Stimulated activated CD4-positive, alpha-beta T cell treated with anti-CD3 and anti-CD28 coated beads, TNF-alpha, amount 100 ng/mL, for 24 hours (primary cell): ENCODE measurements at regions not wholly inside any gene's neighbourhood (a gene's known extent, or its start where the extent isn't known, plus 50 kb on each side); places are given as distances from the start of the nearest gene placed in this dataset.
A peak's percentile ranks its signal among the peaks of the same experiment; 100 is the strongest.

Experiments used
- DNase-seq, 3 experiments: peaks; one replicate each; pipeline ENCODE4 v3.0.0-alpha.2; 2020; ENCODE audit warnings: low read depth in 3 of 3

GRCh38 chr14:89015016-89015415 lies 190.6 kb downstream of the TTC8 start:
- DNase-seq, result no peak

GRCh38 chr14:89017417-89017816 lies 193.0 kb downstream of the TTC8 start:
- DNase-seq, result no peak

- no peak for DNase-seq
These were observed 197.8 kb downstream of the TTC8 start for GRCh38 chr14:89022274-89022673.

GRCh38 chr14:89024691-89025090 lies 200.2 kb downstream of the TTC8 start:
- no peak for DNase-seq

DNA sequence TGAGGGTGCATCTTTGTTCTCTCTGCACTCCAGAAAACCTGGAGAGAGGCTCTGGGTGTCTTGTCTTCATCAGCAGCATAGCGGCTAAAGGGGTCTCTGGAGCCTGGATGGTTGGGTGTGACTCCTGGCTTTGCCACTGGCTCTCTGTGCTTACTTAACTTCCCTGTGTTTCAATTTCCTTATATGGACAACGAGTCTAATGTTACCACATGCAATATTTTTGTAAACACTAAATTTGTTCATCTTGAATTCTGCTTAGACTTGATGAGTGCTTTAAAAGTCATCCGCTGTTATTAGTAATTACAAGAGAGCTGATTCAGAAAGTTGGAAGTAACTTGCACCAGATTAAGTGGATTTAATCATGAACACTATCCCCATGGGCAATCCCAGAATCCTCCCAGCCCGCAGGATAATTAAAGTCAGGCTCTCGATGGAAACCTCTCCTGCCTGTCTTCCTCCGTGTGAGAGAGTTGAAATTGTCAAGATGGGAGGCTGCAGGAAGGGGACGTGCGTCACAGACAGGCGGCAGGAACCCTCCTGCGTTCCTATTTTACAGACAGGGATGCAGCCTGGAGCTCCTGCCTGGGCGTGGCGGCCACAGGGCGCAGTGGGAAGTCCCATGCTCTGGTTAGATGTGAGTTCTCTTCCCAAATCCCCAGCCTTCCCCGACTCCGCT lies 201.2 kb downstream of the TTC8 start:
- no peak for DNase-seq

DNA sequence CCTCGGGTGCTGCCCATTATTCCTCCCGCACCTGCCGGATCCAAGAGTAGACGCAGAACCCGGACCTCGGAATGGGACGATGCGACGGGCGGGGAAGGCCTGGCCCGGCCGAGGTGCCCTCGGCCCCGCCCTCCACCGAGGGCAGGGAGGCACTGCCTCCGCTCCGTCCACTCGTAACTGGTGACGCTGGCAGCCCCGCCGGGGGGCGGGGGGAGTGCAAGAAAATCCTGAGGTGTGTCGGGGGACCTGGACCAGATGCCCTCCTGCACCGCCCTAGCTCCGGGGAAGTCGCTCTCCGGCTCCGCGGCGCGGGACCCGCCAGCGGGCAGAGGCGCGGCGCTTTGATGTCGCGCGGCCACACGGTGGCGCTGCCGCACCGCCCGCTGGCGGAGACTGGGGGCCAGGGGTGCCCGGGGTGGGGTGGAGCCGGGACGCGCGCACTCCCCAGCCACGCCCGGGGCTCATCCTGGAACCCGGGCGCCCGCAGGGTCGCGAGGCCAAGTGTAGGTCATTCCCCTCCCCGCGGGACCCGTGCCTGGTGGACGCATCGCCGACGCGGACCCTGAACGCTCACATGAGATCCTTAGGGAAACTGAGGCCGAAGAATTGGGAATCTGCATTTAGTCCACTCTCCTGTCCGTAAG lies 202.8 kb downstream of the TTC8 start:
- peak; percentile 19 to 54 (median 27) for DNase-seq

GRCh38 chr14:89028462-89029134 lies 204.1 kb downstream of the TTC8 start:
- no peak for DNase-seq

GRCh38 chr14:89029961-89030694 lies 205.7 kb downstream of the TTC8 start:
- DNase-seq, result no peak

DNA sequence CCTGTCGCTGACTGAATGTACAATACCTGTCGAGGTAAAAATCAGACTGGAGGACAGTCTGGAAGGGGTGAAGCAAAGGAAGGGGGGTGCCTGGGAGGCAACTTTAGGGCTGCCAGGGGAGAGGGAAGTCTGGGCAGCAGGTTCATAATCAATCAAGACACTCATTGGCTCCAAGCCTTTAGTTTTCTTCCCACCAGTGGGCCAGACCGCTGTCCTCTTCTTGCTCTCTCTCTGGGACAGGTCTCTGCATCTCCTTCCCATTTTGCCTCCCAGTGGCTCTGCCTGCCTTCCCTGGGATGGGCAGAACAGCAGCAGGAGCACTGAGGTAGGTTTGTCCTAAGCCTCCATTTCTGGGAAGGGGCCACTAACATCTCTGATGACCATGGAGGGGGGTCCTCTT lies 206.5 kb downstream of the TTC8 start:
- DNase-seq, result no peak

- no peak for DNase-seq
These were observed 207.7 kb downstream of the TTC8 start for GRCh38 chr14:89032086-89032649.

DNA sequence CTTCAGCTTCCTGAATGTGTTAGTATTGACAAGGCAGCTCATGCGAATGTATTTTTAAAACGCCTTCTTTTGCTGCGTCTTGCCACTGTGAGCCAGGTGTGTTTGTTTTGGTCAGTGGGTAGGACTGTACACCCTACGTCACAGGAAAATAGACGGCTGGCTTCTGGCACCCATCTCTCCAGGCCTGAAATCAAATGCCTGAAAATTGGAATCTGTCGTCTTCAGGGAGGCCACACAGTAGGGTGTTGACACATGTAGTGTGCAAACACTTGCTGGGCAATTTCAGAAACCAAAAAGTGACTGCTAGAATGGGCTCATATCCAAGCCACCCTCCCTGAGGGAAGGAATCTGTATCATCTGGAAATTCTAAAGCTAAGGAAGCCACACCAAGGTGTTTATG lies 209.3 kb downstream of the TTC8 start:
- DNase-seq, result no peak

- DNase-seq, result no peak
These were observed 211.9 kb downstream of the TTC8 start for GRCh38 chr14:89036371-89036770.

DNA sequence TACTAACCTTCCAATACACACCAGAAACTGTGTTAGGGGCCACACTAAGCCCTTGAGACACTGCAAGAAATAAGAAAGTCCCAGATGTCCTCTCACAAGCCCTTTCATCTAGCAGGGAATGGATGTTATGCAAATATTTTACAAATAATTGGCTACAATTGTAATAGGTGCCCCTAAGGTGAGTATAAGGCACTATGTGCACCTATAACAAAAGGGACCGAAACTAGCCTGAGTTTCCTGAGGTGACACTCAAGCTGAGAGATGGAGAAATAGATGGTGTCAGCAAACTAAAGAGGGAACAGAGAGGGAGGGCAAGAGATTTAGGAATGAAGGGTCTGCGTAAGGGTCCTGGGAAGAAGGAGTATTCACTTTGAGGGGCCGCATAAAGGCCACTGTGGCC lies 212.6 kb downstream of the TTC8 start:
- no peak for DNase-seq

- no peak for DNase-seq
These were observed 215.6 kb downstream of the TTC8 start for GRCh38 chr14:89040080-89040459.

DNA sequence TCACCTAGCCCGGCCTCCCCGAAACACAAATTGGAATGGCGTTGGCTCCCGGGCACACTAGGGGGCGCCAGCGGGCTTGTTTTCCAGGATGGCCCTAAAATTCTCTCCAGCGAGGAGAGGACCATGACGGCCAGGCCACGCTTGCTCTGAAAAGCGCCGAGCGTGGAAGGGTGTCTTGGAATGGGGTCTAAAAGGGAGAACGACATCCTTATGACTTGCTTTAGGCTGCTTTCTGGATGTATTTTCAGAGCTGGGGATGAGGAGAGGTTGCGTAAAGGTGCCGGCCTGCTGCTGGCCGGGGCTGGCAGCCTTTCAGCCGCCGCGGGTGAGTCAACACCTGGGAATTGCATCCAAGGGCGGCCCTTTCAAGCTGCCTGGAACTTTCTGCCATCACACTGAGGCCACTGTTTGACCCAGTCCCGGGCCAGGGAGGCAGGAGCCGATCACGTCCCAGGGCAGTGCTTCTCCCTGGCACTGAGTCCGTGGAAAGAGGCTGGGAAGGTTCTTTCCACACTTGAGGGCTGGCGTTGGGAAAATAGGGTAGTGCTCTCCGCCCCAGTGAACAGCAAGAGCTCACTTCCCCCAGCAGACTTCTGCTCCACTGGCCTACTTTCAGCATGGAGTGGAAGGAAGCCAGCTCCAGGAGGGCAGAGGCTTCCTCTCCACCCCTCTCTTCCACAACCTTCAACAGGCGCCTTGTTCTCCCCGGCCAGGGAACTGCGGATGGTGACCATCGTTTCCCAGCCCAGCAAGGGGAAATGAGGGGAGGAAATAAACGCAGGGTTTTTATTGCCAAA lies 216.2 kb downstream of the TTC8 start:
- peak; percentile 62 to 85 (median 70) for DNase-seq

DNA sequence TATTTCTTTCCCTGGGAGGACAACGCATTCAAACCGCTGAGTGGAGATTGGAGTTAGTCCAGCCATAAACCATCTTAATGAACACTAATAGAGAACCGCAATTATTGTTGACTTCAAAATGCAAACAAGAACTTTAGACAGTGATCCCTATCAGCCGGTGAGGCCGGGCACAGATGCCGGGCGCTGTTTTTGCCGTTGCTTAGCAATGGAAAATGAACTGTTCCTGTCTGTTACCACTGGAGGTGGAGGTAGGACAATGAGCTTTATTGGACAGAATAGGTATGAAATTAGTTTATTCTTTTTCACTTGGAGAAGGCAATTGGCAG lies 216.8 kb downstream of the TTC8 start:
- no peak for DNase-seq

DNA sequence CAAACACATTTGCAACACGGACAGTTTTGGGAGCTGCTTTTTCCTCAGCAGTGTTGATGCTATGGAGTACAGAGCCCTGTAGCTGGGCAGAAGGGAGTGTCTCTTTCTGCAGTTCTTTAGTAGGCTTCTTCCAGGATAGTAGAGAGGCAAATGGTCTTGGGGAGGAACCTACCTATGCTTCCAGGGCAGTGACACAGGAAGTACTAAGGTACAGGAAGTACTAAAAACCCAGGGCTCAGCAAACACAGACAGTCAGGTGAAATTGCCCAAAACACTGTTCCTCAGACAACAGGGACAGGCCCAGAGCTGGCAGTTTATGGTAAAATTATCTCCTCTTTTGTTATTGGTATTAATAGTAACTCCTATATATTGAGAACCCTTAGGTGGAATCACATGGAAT lies 217.6 kb downstream of the TTC8 start:
- no peak for DNase-seq

DNA sequence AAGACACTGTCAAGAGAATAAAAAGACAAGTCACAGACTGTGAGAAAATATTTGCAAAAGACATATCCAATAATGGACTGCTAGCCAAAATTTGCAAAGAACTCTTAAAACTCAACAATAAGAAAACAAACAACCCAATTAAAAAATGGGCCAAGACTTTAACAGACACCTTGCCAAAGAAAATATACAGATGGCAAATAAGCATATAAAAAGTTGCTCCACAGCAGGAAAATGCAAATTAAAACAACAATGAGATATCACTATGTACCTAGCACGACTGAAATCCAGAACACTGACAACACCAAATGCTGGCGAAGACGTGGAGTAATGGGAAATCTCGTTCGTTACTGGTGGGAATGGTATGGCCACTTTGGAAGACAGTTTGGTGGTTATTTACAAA lies 228.9 kb downstream of the TTC8 start:
- DNase-seq, result no peak

DNA sequence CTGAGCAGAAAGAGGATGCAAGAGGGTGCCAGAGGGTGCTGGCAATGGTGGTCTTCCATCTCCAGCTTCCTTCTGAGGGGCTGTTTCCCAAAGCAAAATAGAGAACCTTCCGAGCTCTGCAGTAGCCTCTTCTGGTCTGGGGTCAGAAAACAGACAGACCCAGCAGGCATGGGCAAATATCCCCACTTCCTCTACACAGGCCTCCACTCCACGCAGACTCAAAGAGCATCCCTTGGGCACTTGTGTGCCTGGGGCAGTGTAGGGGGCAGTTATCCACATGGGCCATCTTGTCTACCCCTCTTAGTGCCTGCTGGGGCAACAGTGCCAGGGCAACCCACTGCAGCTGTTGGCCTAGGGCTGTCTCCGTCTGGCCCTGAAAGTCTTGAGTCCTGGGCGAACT lies 231.9 kb downstream of the TTC8 start:
- no peak for DNase-seq

- DNase-seq, result no peak
These were observed 234.2 kb downstream of the TTC8 start for GRCh38 chr14:89058697-89059096.

GRCh38 chr14:89060191-89060590 lies 235.7 kb downstream of the TTC8 start:
- no peak for DNase-seq

DNA sequence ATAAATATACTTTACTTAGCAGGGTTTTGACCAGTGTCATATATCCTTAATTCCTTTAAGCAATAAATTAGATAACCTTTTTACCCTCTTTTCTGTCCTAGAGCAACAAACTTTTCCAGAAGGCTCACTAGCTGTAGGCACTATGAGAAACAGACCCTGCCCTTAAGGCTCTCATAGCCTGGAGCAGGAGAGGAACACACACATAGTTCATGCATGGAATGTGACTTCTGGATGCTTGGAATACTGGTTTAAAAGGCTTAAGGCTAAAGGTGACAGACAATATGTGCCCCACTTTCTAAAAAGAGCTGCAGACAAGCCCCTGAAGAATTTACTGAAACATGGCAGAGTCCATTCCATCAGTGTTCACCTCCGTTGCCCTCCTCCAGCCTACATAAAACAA lies 237.2 kb downstream of the TTC8 start:
- no peak for DNase-seq
